Amniotic epithelial cell (primary cell): ENCODE measurements at regions not wholly inside any gene's neighbourhood (a gene's known extent, or its start where the extent isn't known, plus 50 kb on each side); places are given as distances from the start of the nearest gene placed in this dataset.

Experiments used
- DNase-seq: peaks from one replicate; pipeline ENCODE4 v3.0.0-alpha.2; 2010; ENCODE audit warnings: low read depth

- DNase-seq, result no peak
Observed at GRCh38 chr13:59493436-59493965, 670.2 kb downstream of the DIAPH3 start.

- no peak for DNase-seq
Observed at GRCh38 chr13:59494151-59494550, 669.6 kb downstream of the DIAPH3 start.

GRCh38 chr13:59494560-59494970 lies 669.2 kb downstream of the DIAPH3 start:
- DNase-seq, result peak; percentile 45

GRCh38 chr13:59495299-59495698 lies 668.4 kb downstream of the DIAPH3 start:
- no peak for DNase-seq

- no peak for DNase-seq
Observed at GRCh38 chr13:59495936-59496512, 667.7 kb downstream of the DIAPH3 start.

- no peak for DNase-seq
Observed at GRCh38 chr13:59497621-59498247, 666.0 kb downstream of the DIAPH3 start.

- no peak for DNase-seq
Observed at GRCh38 chr13:59501004-59501403, 662.7 kb downstream of the DIAPH3 start.

- no peak for DNase-seq
Observed at GRCh38 chr13:59504407-59504806, 659.3 kb downstream of the DIAPH3 start.

- DNase-seq, result no peak
Observed at GRCh38 chr13:59510386-59510785, 653.3 kb downstream of the DIAPH3 start.

GRCh38 chr13:59513686-59514085 lies 650.0 kb downstream of the DIAPH3 start:
- DNase-seq, result no peak

GRCh38 chr13:59514316-59514715 lies 649.4 kb downstream of the DIAPH3 start:
- DNase-seq, result no peak

GRCh38 chr13:59519819-59520218 lies 643.9 kb downstream of the DIAPH3 start:
- DNase-seq, result peak; percentile 22

- no peak for DNase-seq
Observed at GRCh38 chr13:59521549-59521948, 642.2 kb downstream of the DIAPH3 start.

GRCh38 chr13:59522652-59523051 lies 641.1 kb downstream of the DIAPH3 start:
- DNase-seq, result no peak

GRCh38 chr13:59527500-59527899 lies 636.2 kb downstream of the DIAPH3 start:
- no peak for DNase-seq

GRCh38 chr13:59531571-59532091 lies 632.1 kb downstream of the DIAPH3 start:
- DNase-seq, result peak; percentile 75

GRCh38 chr13:59532405-59532804 lies 631.3 kb downstream of the DIAPH3 start:
- DNase-seq, result no peak

GRCh38 chr13:59533561-59534555 lies 629.9 kb downstream of the DIAPH3 start:
- peak; percentile 17 for DNase-seq

- no peak for DNase-seq
Observed at GRCh38 chr13:59534806-59535205, 628.9 kb downstream of the DIAPH3 start.

- DNase-seq, result no peak
Observed at GRCh38 chr13:59537500-59537899, 626.2 kb downstream of the DIAPH3 start.

GRCh38 chr13:59538512-59538911 lies 625.2 kb downstream of the DIAPH3 start:
- no peak for DNase-seq

- no peak for DNase-seq
Observed at GRCh38 chr13:59542303-59542702, 621.4 kb downstream of the DIAPH3 start.
